Pancreas (tissue), 10 donors: ENCODE measurements at regions not wholly inside any gene's neighbourhood (a gene's known extent, or its start where the extent isn't known, plus 50 kb on each side); places are given as distances from the start of the nearest gene placed in this dataset.

Experiments
- ATAC-seq, 4 donors: fragments of 200-7000 bp; cut with Tn5 transposase; one replicate each; pipeline versions ENCODE4 v1.8.0 to v1.9.1; 2020; ENCODE audit warnings: mild to moderate bottlenecking in 4 of 4, moderate library complexity in 4 of 4
- DNase-seq, 6 donors: peaks; one replicate each; pipeline ENCODE4 v3.0.0-alpha.2; 2020
- FAIRE-seq: peaks from 2 replicates; lab custom pipeline; 2012; peaks lifted over from hg19 to GRCh38; lab: Jason Lieb, UNC
- H3K27ac ChIP-seq, 4 donors: fragments of 200-600 bp; sonication (generic); 1 replicate in 3 of 4; 2 replicates in 1 of 4; pipeline versions ENCODE4 v1.5.0 to v1.8.0; 2020
- H3K27me3 ChIP-seq, 4 donors: fragments of 200-600 bp; one replicate each; pipeline ENCODE4 v1.8.0; 2021
- H3K36me3 ChIP-seq, 3 donors: fragments of 200-600 bp; sonication (generic) in 1 of 3; one replicate each; pipeline versions ENCODE4 v1.5.0 to v1.8.0; 2020 to 2021
- H3K4me1 ChIP-seq, 3 donors: fragments of 200-600 bp; one replicate each; pipeline ENCODE4 v1.8.0; 2021
- H3K4me3 ChIP-seq, 4 donors: fragments of 200-600 bp; sonication (generic) in 2 of 4; one replicate each; pipeline versions ENCODE4 v1.5.0 to v1.8.0; 2020 to 2021
- H3K9me3 ChIP-seq, 4 donors: fragments of 200-600 bp; one replicate each; pipeline ENCODE4 v1.8.0; 2021
- CTCF ChIP-seq, 4 donors: fragments of 200-600 bp; sonication (generic) in 3 of 4; IDR thresholded peaks; one replicate each; pipeline versions ENCODE4 v1.5.0 to v1.8.0; 2021; ENCODE audit warnings: antibody characterized with exemption in 4 of 4
- WGBS, 2 donors: extraction: QIAGEN DNeasy Blood & Tissue Kit; methylation state at CpG; one replicate each; pipeline ENCODE4 v1.1.7; 2013; 5-methylcytosine and 5-hydroxymethylcytosine counted together
- intact Hi-C, 3 donors: fragments of 100-400 bp; cut with DNase I; formaldehyde crosslinking; loops; one replicate each; pipeline versions ENCODE4 v1.11.1 to v1.14.2; 2022
- donor health status: healthy with polysubstance abuse.
- donor health status: DM: no; HTN: no; CAD: no; lungs with moderate emphysema.
- donor health status: DM: no; HTN: no; CAD: no.
- donor health status: control.
- donor health status: control.
- donor health status: Bipolar disorder and iron deficiency.
- donor health status: DM: yes; HTN: yes; CAD: no.
- donor health status: DM: no; HTN: no; CAD: no.
- donor health status: DM: no; HTN: no; CAD: no.
- donor health status: DM: yes; HTN: yes; CAD: no.

GRCh38 chr5:67305401-67305800 lies 108.8 kb upstream of the CD180 start:
- no peak overlapping the region for H3K4me3 ChIP-seq
- 93% methylated on average over 1 of the region's 1 CpG for WGBS, 2 donors
- H3K36me3 ChIP-seq, result no peaks in the 10 kb centered on the region
- DNase-seq (no peak), ATAC-seq (no peak), FAIRE-seq (no peak)
- intact Hi-C loops, result no loop called here
- no peaks in the 10 kb centered on the region for H3K4me1 ChIP-seq
- TF ChIP-seq CTCF (IDR thresholded peaks at IDR 0.05), result no peak
- H3K27ac ChIP-seq, result no peak overlapping the region
- no peaks in the 10 kb centered on the region for H3K27me3 ChIP-seq
- no peaks in the 10 kb centered on the region for H3K9me3 ChIP-seq

GRCh38 chr5:67303356-67303755 lies 106.8 kb upstream of the CD180 start:
- no peak overlapping the region for H3K27ac ChIP-seq
- DNase-seq (no peak), ATAC-seq (no peak), FAIRE-seq (no peak)
- intact Hi-C loops, result no loop called here
- no peak for TF ChIP-seq CTCF (IDR thresholded peaks at IDR 0.05)
- no peak overlapping the region for H3K4me3 ChIP-seq
- no peaks in the 10 kb centered on the region for H3K4me1 ChIP-seq
- no peaks in the 10 kb centered on the region for H3K36me3 ChIP-seq
- no peaks in the 10 kb centered on the region for H3K9me3 ChIP-seq
- 84 to 87% methylated on average over 3 of the region's 3 CpGs for WGBS, 2 donors
- H3K27me3 ChIP-seq, result no peaks in the 10 kb centered on the region

GRCh38 chr5:67301285-67301903 lies 104.8 kb upstream of the CD180 start:
- intact Hi-C loops, result no loop called here
- FAIRE-seq, result no peak
- H3K27me3 ChIP-seq, result no peaks in the 10 kb centered on the region

GRCh38 chr5:67300326-67300725 lies 103.7 kb upstream of the CD180 start:
- no peak overlapping the region for H3K4me3 ChIP-seq
- no peak for DNase-seq
- no peak for FAIRE-seq
- no peaks in the 10 kb centered on the region for H3K36me3 ChIP-seq
- no peaks in the 10 kb centered on the region for H3K27me3 ChIP-seq
- no peak overlapping the region for H3K27ac ChIP-seq
- no peaks in the 10 kb centered on the region for H3K9me3 ChIP-seq
- 83 to 85% methylated on average over 2 of the region's 2 CpGs for WGBS, 2 donors
- intact Hi-C loops, result no loop called here
- no peak for TF ChIP-seq CTCF (IDR thresholded peaks at IDR 0.05)
- no peak for ATAC-seq
- H3K4me1 ChIP-seq, result no peaks in the 10 kb centered on the region

More at GRCh38 chr5:67301285-67301903, 104.8 kb upstream of the CD180 start:
- DNase-seq (peak in 2 of 6 donors; percentile 15 to 36), ATAC-seq (peak in 3 of 4 donors; percentile 60 to 80 (median 73))
- Histone ChIP-seq H3K27ac (peak overlapping the region in 1 of 4 donors; percentile 13), H3K36me3 (no peaks in the 10 kb centered on the region), H3K4me3 (no peak overlapping the region), H3K4me1 (no peaks in the 10 kb centered on the region), H3K9me3 (no peaks in the 10 kb centered on the region)
- no peak for TF ChIP-seq CTCF (IDR thresholded peaks at IDR 0.05)
- WGBS, 2 donors, result 67 to 77% methylated on average over 8 of the region's 8 CpGs

- intact Hi-C loops, result no loop called here
- no peak overlapping the region for H3K27ac ChIP-seq
- 80 to 85% methylated on average over 2 of the region's 2 CpGs for WGBS, 2 donors
- H3K9me3 ChIP-seq, result no peaks in the 10 kb centered on the region
- no peaks in the 10 kb centered on the region for H3K4me1 ChIP-seq
- DNase-seq (no peak), ATAC-seq (no peak), FAIRE-seq (no peak)
- H3K4me3 ChIP-seq, result no peak overlapping the region
- TF ChIP-seq CTCF (IDR thresholded peaks at IDR 0.05), result no peak
- no peaks in the 10 kb centered on the region for H3K27me3 ChIP-seq
- H3K36me3 ChIP-seq, result no peaks in the 10 kb centered on the region
Observed at GRCh38 chr5:67299231-67299735, 102.7 kb upstream of the CD180 start.
